HPDE6-E6E7 (cell line): ENCODE measurements at regions not wholly inside any gene's neighbourhood (a gene's known extent, or its start where the extent isn't known, plus 50 kb on each side); places are given as distances from the start of the nearest gene placed in this dataset.
A peak's percentile ranks its signal among the peaks of the same experiment; 100 is the strongest.

Experiments used
- DNase-seq: peaks from one replicate; pipeline ENCODE4 v3.0.0; 2011; ENCODE audit warnings: missing footprints; ENCODE audit errors: extremely low spot score

GRCh38 chr2:204321027-204321800 is 224.1 kb upstream of the PARD3B start:
- no peak for DNase-seq

DNA sequence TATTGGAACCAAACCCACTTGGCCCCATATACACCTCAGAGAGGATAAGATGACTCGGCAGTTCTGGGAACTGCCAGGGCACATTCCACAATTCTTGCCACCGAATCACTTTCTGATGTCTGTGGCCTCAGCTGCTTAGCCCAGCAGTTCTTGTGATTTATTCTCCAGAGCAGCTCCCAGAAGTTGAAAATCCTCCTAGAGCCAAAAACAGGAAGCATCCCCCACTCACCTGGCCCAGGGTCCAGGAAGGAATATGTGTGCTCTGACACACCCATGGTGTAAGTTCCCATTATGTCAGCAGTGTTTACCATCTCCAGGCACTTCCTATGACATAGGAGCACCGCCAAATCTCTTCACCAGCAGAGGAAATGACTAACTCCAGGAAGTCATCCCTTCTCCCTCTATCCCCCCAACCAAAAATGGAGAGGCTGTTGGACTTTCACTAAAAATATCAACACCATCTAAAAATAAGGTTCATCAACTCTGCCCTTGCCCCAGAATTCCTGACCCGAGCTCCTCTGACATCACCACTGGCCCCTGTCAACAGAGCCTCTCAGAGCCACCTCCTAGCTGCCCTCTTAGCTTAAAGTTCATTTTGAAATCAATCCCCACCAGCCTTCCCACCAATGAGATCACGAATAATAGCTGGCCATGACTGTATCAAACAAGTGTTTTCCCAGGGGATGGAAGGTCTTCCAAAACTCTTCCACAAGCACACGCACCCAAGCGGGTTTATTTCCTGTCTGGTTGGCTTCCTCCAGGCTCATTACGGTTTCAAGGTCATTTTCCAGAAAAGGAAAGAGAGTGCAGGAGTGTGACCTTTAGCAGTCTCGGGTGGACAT is 223.1 kb upstream of the PARD3B start:
- DNase-seq: no peak

GRCh38 chr2:204325468-204325867 is 219.8 kb upstream of the PARD3B start:
- DNase-seq: peak; percentile 17

GRCh38 chr2:204328373-204328772 is 216.9 kb upstream of the PARD3B start:
- no peak for DNase-seq

- DNase-seq: no peak
Observed at GRCh38 chr2:204329016-204329415, 216.3 kb upstream of the PARD3B start.

DNA sequence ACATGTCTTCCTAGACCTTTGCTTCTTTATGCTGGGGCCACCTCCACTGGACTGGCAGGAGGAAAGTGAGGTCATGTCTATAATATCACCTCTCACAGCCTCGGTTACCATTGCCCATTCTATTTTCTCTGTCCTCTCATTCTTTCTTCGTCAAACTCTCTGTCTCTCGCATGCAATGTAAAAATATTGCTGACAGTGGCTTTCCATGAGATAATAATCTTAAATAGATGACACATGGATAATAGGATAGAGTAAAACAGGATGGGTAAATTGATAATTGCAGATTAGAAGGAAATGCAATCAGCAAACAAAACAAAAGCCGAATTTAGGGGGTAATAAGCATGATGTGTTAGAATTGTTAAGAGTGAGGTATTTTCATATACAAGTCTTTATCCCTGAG is 215.7 kb upstream of the PARD3B start:
- no peak for DNase-seq

DNA sequence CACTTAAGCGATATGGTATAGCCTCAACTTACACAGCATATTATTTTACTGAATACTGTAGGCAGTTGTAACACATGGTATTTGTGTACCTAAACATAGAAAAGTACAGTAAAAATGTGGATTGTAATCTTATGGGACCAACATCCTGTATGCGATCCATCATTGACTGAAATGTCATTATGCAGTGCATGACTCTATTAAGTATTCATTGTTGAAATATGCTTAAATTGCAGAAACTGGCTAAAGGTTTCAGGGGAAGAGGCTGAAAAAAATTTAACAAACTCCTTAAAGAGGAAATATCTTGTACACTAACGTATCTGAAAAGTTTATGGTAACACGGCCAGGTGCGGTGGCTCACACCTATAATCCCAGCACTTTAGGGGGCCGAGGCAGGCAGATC is 214.1 kb upstream of the PARD3B start:
- no peak for DNase-seq

DNA sequence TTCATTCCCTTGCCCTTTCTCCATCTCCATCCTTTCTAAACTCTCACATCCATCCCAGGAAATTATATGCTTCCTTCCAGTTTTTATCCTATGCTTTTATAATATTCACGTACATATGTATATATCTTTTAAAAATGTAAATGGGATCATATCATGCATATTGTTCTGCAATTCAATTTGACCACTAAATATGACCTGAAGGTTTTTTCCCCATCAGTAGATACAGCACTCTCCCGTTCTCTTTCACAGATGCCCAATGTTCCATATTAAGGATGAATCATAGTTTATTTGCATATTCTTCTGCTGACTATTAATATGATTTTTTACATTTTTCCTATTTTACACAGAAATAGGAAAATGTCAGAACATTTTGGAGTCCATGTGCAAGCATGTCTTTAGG is 213.3 kb upstream of the PARD3B start:
- DNase-seq: no peak

GRCh38 chr2:204332706-204333105 is 212.6 kb upstream of the PARD3B start:
- no peak for DNase-seq

DNA sequence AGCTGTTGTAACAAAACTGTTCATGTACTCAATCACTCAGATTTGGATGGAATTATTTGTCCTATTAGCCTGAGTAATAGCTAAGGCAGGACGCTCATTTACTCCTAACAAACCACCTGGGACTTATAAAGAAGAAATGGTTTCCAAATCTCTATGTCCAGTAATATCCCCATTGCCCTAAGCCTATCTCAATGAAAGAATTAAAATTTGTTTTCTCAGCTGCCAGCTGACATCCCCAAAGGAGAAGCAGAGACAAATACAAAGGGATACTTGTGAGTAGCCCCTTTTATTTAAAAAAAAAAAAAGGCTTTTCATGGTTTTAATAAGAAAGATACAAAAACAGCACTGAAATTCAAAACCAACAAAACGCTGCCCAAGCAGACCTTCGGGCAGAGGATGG is 211.4 kb upstream of the PARD3B start:
- no peak for DNase-seq

- no peak for DNase-seq
Observed at GRCh38 chr2:204335451-204336058, 209.7 kb upstream of the PARD3B start.

- no peak for DNase-seq
Observed at GRCh38 chr2:204336153-204336744, 209.0 kb upstream of the PARD3B start.

DNA sequence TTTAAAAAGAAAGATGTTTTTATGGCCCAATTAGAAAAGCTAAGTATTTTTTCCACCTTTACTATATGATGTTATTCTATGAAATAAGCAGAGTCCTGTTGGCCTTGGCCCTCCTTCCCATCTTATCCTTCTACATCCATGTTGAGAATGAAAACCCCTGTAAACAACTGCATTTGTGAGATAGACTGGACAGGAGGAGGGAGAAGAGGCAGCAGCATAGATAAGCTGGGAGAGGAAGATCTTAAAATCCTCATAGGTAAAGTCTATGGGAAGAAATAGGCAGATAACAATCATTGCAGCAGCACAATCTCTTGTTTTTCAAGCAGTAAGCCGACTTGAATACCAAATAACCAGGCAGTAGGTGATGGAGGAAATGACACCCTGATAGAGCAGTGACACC is 207.6 kb upstream of the PARD3B start:
- no peak for DNase-seq

- no peak for DNase-seq
Observed at GRCh38 chr2:204339212-204339715, 206.0 kb upstream of the PARD3B start.

GRCh38 chr2:204340511-204340910 is 204.8 kb upstream of the PARD3B start:
- no peak for DNase-seq

GRCh38 chr2:204341887-204342276 is 203.4 kb upstream of the PARD3B start:
- no peak for DNase-seq

DNA sequence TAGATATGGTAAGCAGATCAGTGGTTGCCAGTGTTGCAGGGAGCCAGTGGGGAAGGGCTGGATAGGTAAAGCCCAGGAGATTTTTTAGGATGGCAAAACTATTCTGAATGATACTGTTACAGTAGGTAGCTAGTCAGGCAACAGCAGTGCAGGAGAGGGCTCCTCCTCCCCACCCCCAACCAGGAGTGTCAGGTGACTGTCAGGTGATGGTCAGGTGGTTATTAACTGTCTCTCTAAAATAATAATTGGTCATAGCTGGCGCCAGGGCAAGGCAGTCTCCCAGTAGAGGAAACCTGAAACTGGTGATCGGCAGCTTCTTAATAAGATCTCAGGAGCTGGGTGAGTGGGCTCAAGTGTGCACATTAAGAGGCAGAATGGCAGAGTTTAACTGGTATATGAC is 201.6 kb upstream of the PARD3B start:
- no peak for DNase-seq

DNA sequence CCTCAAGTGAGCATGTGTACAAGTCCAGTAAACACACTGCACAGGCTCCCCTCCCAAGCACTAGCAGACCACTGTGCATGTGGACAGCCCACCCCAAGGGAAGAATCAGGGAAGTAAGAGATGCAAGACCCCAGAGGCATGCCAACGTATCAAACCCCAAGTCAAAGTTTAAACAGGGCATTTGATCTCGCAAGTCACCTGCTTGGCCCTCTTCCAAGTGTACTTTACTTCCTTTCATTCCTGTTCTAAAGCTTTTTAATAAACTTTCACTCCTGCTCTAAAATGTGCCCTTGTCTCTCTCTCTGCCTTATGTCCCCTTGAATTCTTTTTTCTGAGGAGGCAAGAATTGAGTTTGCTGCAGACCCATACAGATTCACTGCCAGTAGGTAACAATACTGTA is 201.2 kb upstream of the PARD3B start:
- no peak for DNase-seq

GRCh38 chr2:204346906-204347305 is 198.4 kb upstream of the PARD3B start:
- DNase-seq: no peak

GRCh38 chr2:204353823-204354222 is 191.5 kb upstream of the PARD3B start:
- no peak for DNase-seq

DNA sequence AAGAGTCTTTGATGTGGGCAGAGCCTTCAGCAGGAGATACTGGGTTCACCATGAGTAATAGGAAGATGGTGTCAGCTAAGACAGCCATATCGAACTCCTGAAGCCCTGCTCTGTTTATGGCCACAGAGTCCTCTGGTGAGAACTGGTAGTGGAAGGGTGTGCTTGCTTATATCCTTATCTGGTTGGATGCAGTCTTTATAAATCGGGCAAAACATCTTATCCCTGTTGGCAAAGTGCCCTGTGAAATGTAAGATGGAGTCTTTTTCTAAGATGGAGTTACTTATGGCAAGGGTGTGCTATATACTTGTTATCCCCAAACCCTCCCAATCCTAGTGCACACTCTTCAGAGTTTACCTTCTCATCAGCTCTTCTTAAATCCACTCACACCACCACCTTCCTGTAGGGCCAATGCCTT is 190.8 kb upstream of the PARD3B start:
- DNase-seq: no peak

- no peak for DNase-seq
Observed at GRCh38 chr2:204355688-204356087, 189.6 kb upstream of the PARD3B start.
